GM18498 (cell line): ENCODE measurements at regions not wholly inside any gene's neighbourhood (a gene's known extent, or its start where the extent isn't known, plus 50 kb on each side); places are given as distances from the start of the nearest gene placed in this dataset.

Source experiments
- ATAC-seq: cut with Tn5 transposase; IDR thresholded peaks from one replicate; pipeline ENCODE4 v1.9.1; 2021; ENCODE audit warnings: mild to moderate bottlenecking, moderate library complexity; ENCODE audit not compliant: unreplicated experiment

DNA sequence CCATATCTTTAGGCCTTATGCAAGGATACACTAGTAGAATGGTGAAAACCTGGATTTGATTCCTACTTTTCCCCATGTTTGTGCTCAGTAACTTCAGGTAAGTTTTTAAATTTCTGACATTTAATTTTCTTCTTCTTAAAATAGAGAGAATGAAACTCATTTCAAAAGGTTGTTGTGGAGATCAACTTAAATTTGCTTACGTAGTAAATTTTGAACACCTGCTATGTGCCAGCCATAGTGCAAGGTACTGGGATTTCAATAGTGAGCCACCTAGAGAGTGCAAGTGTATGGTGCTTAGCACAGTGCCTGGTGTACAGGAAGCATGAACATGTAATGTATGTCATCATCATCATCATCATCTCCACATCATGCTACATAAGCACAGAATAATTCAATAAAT is 73.6 kb upstream of the SMIM36 start:
- ATAC-seq: no peak

DNA sequence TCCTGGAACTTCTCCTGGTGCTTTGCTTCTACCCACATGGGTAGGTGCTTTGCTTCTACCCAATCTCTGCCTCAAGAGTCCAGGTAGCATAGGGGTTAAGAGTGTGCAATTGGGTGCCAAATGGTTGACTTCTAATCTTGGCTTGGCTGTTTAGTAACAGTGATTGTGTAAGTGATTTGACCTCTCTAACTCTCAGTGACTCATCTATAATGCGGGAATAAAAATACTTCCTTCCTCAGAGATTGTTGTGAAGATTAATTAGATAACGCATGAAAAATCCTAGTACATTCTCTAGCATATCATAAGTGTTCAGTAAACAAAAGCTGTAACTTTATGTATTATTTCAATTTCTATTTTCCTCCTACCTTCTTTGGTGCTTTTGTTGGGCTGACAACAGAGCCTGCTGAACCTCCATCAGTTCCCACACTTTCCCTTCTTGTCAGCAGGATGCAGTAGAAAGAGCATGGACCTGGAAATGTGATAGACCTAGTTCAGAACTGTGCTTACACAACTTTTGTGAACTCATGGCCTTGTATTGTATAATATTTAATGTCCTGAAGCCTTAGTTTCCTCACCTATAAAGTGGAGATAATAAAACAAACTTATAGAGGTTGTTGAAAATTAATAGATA is 72.9 kb upstream of the SMIM36 start:
- ATAC-seq: no peak

GRCh38 chr17:55582897-55583296 is 71.6 kb upstream of the SMIM36 start:
- no peak for ATAC-seq

DNA sequence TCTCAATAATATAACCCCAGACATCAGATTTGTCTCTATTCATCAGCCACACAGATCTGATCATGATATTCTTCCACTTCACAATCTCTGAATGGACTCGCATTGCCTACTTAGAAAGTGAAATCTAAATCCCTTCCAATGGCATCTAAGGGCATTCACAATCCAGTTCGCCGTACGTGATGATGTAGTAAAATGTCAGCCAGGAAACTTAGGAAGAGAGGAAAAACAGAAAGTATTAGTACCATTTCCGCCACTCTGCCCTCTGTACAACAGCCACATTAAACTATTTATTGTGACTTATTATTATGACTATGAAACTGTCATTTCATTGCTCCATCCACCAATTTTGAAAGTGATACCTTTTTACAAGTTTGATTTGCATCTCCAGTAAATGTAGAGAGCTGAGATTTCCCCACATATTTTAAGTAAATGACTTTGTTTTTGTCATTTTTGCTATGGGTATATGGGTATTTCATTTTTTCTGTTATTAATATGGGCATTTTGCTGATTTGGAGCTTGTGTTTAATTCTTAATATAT is 69.4 kb upstream of the SMIM36 start:
- peak; percentile 59 for ATAC-seq

DNA sequence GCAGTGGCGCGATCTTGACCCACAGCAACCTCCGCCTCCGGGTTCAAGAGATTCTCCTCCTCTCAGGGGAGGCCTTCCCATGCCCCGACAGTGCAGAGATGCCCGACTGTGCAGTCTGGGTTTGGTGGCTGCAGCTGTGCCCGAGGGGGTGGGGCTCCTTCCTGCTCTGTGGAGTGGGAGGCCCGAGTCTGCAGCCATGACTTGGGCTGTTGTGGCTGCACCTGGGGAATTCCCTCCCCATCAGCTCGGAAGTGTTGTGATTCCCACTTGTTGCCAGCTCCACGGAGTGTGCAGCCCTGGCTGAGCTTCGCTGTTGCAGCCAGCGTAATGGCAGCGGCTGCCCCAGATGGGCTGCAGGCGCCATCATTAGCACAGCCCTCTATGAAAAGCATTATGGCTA is 66.4 kb upstream of the SMIM36 start:
- ATAC-seq: no peak

DNA sequence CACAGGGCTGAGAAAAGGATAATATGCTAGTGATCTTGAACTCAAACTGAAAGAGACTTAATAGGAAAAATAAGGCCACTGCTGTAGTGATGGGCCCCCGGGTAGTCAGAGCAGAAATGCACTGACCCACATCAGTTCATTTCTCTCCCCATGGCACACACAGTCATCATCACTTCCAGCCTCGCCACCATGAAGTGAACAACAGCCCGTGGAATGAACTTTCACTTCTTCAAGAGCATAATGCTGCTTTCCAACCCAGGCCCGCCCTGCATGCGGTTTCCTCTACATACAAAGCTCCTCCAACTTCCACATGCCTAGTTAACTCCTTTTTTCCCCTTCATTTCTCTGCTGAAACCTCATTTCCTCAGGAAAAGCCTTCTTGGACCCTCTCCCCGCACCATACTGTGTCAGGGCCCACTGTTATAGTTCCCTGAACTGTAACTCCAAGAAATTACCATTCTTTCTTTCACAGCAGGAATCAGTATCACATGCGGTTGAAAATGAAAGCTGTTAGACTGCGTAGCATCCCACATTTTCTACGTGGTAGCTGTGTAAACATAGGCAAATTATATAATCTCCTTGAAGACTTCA is 65.8 kb upstream of the SMIM36 start:
- peak; percentile 74 for ATAC-seq

- peak; percentile 26 for ATAC-seq
Measured at GRCh38 chr17:55576237-55576995, 65.2 kb upstream of the SMIM36 start.

- ATAC-seq: no peak
Measured at GRCh38 chr17:55575058-55575636, 63.9 kb upstream of the SMIM36 start.

DNA sequence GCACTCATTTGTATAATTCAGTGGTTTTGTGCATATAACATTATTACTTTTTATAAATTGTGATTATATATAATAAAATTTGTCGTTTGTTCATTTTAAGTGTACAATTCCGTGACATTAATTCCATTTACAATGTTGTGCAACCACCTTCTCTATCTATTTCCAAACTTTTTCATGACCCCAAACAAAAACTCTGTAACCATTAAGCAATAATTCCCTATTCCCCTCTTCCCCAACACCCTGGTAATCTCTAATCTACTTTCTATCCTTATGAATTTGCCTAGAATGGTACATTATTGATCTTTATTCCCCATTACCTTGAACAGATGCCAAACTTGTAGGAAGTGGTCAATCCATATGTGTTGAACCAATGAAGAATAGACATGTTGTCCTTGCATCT is 61.3 kb upstream of the SMIM36 start:
- no peak for ATAC-seq

DNA sequence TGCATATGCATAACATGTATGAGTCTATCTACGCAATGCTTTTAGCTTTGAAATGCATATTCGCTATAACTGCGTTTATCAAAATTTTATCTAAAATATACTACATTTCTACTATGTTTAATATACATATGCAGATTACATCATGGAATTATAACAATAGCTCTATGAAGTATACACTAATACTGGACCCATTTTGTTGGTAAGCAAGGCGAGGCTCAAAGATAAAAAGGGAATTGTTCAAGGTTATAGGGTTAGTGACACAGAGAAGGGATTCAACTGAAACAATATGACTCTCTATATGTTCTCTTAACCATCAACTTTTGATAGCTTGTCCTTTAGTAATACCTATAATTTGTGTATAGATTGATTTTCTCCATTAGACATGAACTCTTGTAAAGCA is 60.9 kb upstream of the SMIM36 start:
- no peak for ATAC-seq

DNA sequence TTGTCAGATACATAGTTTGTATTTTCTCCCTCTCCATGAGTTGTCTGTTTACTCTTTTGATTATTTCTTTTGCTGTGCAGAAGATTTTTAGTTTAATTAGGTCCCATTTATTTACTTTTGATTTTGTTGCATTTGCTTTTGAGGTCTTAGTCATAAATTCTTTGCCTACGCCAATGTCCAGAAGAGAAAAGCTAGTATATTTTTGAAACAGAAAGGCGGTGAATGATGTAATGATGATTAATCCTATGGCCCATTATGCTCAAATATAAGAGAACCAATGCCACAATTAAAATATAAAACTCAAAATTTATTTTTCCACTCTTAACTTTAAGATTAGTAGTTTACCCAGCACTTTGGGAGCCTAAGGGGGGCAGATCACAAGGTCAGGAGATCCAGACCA is 59.8 kb upstream of the SMIM36 start:
- ATAC-seq: no peak

DNA sequence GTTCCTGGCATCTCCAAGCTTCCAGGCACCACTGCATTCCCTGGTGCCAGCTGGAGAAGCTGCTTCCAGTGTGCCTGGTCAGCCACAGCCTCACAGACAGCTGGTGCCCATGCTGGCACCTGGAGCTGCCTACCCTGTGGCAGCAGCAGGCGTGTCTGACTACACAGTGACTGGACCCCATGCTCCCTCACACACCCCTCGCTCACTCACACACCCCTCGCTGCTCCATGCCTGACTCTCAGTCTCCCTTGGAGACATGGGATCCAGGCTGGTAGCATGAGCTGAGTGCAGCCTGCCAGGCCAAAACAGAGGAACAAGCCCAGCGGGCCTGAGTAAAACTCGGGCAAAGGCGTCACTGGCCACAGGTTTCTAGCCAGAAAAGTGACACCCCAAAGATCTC is 59.1 kb upstream of the SMIM36 start:
- no peak for ATAC-seq

DNA sequence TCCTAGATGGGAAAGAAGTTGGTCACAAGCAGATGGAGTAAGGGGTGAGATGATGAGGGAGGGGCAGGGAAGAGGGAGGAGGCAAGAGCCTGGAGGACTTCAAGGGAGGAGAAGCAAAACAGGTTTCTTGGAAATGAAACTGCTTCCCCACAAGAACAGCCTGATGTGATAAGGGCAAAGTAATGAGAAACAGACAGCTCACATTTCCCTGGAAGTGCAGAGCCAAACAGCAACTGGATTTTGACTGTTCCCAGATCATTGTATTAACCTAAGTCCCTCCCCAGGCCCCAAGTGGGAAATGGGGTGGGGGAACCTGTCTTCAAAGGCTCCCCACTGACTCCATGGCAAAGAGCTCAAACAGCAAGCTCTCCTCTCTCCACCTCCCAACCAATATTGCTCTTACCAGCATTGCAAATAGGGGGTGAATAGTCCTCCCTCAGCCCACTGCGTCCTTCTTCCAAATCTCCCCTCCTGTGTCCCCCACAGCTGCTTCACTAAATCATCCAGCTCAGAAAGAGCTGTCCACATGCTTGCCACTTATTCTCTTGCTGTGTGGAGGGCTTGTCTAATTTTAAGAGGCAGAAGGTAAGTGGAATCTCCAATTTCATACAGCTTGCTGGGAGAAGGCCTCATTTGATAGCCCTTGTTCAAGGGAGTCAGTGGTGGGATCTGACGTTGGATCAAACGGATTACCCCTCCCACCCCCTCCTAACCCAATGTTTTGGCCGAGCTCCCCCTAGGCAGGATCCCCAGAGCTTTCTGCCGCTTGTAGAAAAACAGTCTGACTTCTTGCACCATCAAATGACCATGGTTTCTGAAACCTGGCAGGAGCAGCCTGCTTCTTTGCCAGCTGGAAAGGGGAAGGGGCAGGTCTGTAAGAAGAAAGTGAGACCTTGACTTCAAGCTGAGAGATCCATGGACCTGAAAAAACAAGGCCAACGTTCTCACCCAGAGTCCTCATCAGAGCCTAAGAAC is 56.3 kb upstream of the SMIM36 start:
- ATAC-seq: no peak

- no peak for ATAC-seq
Measured at GRCh38 chr17:55564081-55564480, 52.8 kb upstream of the SMIM36 start.

DNA sequence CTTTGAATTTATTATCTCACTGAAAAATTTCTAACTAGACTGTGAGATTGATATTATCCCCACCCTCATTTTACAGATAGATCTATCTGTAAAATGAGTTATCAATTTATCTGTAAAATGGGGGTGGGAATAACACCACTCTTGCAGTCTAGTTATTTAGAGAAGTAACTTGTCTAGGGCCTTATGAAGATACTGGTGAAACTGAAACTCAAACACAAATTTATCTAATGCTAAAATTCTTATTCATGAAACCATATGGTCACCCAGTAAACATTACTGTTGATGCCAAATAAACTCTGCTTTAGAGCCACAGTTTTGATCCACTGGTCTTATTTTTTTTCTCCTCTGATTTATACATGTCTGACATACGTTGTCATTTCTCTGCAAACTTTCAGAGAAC is 52.1 kb upstream of the SMIM36 start:
- peak; percentile 74 for ATAC-seq

DNA sequence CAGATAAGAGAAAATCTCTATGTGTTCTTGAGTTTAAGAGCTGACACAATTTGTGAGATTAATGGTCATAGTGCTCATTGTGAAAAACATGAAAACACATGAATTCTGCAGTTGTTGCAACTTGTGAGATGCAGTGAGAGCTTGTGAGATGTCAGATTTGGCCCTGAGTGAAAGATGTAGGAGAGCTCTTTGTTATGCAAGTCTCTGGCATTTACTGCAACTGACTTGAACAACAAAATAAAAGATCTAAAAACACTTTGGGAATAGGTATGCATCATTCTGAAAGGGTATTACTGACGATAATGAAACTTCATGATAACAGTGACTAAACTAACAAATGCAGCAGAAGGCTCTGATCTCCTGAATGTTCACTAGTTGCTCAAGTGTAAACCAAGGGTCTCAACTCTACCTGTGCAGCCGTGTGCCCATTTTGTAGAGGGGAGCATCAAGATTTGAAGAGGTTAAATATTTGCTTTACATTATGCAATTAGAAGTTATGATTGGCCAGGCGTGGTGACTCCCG is 50.8 kb upstream of the SMIM36 start:
- no peak for ATAC-seq

DNA sequence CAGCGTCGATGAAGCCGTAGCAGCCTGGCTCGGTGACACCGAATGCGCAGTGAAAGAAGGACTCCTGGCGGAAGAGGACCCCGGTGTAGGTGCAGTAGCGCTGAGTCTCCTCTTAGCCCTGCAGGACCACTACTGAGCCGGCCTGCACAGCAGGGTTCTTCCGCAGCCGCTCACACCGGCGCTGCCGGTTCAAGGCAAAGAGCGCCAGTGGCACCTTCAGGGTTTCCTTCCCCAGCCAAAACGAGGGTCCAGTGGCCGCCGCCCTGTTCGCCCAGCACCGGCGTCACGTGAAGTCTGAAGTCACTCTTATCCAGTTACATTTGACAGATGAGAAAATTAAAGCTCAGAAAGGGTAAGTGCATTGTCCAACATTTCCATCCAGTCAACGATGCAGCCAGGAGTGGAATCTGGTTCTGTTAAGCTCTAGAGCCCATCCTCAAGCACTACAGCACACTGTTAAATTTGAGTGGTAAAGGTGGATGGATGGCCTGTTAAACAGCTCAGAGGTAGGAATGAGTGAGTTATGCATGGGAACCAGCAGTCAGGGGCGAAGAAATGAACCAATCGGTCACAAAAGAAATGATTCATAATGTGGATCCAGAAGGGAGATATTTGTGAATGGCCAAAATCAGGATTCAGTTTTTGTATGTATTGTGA is 50.2 kb upstream of the SMIM36 start:
- ATAC-seq: no peak
